Activated CD8-positive, alpha-beta memory T cell treated with anti-CD3 and anti-CD28 coated beads for 1 hour (primary cell): ENCODE measurements at regions not wholly inside any gene's neighbourhood (a gene's known extent, or its start where the extent isn't known, plus 50 kb on each side); places are given as distances from the start of the nearest gene placed in this dataset.

ENCODE experiments used
- DNase-seq, 2 donors: peaks; one replicate each; pipeline ENCODE4 v3.0.0-alpha.2; 2020; ENCODE audit warnings: low read depth in 1 of 2; ENCODE audit errors: extremely low read depth in 1 of 2

DNA sequence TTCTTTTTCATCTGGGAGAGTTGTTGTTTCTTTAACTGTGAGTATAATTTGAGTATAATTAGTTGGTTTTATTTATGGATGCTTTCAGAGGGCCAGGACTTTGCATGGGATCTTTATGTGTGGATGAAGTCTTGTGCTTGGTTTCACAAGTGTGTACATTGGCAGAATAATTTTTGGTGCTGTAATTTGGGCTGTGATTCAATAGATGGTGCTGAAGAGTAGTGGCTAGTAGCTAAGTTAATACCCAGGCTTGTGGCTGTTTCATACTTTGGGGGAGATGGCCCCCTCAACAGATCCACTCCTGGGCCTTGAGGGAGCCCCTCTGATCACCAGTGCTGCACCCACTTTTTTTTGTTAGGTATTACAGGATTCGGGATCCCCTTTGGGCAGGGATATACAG is 1142.4 kb downstream of the SLITRK1 start:
- DNase-seq: no peak

DNA sequence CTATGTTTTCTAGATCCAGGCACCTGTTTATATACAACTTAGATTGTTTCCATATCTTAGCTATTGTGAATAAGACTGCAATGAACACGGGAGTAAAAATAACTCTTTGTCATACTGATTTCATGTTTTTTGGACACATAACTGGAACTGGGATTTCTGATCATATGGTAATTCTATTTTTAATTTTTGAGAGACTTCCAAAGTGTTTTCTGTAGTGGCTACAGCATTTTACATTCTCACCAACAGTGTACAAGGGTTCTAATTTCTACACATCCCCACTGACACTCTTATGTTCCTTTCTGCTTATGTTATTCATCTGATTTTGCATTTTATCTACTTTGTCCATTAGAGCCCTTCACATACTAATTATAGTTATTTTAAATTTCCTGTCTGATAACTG is 1152.9 kb downstream of the SLITRK1 start:
- no peak for DNase-seq

DNA sequence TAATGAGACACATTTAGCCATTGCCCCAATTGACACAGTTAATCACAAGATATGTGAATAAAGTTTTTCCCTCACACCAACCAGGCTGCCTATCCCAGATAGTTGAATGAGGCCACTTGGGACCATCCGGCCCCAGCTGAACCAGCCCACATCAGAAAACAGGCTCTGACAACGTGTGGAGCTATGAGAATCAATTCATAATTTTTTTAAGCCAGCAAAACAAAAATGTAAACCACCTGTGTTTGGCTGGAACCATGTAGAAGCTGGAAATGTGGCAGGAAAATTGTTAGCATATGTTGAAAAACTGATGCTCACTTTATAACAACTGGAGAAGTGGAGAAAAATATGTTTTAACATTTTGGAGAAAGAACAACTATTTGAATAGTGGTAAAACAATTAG is 1161.3 kb downstream of the SLITRK1 start:
- no peak for DNase-seq

DNA sequence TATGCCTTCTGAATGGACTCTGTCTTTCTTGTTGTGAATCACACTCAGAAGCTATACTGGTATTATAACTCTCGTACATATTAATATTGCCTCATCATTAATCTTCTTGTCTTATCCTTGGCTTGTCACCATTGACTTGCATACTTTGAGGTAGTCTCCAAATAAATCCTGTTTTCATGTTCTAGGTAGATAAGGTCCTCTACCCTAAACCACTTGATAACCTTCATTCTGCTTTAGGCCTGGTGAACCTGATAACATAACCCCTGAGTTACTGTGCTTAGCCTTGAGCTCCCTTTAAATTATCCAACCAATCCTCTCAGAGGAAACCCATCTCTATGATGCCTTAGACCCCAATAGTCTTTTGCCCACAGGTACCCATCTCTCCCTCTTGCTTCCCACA is 1162.3 kb downstream of the SLITRK1 start:
- no peak for DNase-seq

DNA sequence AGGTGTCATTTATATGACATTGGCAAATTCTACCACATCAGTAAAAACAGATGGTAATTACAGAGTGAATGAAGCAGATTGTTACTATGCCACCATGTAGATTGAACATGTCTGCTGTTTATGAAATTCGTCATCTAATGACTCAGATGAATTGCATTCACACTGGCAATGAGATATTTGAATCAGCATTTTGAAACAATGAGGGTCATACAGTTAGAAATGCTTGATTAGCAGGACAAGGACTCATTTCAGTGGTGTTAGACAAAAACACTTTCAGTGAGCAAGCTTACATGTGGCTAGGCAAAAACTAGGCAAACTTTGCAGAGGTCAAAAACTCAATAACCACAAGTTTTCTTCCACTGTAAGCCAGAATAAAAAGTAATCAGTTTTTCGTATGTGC is 1165.0 kb downstream of the SLITRK1 start:
- no peak for DNase-seq

DNA sequence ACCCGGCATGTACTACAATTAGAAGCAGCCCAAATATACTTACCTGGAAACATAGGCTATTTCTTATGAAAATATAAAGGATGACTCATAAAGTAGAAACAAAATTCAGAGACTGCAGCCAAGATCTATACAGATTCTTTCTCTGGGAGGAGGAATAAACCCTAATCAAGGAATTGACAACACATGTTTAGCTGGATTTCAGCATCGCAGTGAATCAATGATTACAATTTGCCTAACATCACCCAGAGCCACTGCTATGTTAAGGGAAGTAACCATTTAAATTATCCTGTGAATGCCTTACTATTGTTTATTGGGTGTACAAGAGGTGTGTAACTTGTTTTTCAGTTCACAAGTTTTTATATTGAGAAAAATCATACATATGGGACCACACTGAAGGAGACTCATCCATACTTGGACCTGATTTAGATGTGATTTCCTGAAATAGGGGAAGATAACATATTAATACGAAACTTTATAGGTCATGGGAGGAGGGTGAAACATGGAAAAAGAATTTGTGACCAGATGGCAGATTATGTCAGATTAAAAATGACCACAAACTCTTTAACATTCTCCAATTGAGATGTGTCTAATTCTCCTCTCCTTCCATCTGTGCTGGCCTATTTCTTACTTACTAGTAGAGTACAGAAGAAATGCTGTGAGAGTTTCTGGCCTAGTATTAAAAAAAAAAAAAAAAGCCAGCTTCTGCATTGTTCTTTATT is 1168.4 kb downstream of the SLITRK1 start:
- no peak for DNase-seq

DNA sequence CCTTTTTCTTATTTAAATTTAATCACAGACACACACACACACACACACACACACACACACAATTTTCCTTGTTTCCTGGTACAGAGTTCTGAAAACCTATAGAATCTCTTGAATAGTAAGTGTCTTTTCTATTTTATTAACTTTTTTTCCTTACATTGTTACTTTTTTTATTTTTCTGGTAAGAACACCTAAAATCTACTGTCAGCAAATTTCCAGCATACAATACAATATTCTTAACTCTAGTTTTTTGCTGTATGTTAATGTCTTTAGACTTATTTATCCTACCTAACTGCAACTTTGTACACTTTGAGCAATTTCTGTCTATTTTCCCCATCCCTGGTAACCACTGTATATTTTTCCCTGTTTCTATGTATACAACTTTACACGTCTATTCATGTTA is 1179.8 kb downstream of the SLITRK1 start:
- DNase-seq: no peak

DNA sequence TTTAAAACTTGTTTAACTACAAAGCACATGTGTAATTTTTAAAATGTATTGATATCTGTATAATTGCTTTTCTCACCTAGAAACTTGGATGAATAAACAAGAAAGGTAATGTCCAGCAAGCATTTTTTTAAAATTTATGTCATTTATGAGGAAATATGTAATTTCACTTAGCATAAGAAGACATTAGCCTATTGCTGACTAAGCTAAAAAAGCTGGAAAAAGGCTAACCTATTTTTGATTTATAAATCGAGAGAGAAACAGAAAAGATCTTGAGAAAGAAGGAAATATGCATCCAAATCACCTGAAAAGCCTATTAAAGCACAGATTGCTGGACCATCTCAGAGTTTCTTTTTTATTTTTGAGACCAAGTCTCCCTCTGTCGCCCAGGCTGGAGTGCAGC is 1181.3 kb downstream of the SLITRK1 start:
- no peak for DNase-seq

DNA sequence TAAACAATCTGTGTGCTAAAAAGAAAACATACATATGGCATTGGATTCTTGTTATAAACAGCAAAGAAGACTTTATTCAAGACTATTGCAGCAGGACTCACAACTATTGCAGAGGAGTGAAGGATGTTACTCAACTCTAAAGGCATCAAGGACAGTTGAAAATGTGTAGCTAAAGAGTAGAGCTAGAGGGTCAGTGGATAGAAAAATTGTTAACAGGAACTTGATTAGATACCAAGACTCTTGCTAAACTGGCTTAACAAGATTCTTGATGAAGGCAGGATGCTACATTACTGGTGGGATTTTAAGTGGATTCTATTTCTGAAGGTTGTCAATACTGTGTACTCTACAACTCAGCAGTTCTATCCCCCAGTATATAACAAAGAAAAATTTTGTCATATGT is 1183.3 kb downstream of the SLITRK1 start:
- DNase-seq: no peak

DNA sequence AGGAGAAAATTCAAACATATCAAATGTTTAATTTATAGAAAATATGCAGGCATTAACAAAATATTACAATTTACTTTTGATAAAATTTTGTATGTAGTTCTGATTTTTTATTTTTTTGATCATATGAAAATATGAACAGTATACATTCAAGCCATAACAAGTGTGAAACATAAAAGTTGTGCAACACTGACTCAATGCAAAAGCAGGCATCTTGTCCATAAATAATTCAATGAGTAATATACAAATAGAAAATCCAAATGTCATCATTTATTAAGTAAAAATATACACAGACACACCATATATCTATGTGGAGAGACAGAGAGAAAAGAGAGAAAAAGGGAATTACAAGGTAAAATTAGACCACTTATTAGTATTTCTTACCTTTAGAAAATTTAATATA is 1183.9 kb downstream of the SLITRK1 start:
- DNase-seq: no peak

DNA sequence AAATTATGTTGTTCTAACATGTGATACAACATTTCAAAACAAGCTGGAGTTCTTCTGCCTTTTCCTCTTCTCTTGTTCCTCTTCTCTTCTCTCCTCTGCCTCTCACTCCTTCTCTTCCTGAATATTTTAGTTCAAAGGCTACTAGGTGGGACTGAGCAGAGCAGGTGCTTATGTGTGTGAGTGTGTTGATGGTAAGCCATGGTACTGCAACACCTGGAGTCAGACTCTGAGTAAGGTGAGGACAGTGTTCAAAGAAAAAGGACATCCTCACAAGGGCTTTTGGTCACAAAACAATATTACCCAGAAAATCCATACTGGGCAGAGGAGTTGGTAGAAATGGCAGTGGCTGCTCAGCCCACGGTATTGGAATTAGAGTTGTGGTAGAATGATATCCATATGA is 1188.7 kb downstream of the SLITRK1 start:
- DNase-seq: no peak

DNA sequence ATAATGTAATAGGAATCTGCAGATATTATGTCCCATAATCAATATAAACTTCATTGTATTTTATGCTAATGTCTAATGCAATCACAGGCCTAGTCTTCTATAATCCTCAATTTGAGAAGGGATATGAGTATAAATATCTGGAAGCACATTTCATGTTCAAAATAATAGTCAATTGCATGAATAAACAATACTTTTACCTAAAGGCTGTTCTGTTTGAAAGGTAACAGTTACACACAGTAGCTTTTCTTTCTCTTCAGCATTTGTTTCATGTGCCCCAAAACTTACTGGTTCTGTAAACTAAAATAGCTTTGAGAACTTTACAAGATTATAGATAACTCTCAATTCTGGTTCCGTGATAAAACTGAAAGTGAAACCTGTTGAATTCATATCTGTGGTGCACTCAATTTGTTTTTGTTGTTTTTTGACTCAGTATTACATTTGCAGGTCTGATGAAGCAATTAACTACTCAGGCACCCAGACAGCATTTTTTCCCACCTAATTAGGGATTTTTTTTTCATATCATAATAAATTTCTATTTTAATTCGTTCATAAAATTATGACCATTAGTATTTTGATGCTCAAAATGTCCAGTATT is 1193.8 kb downstream of the SLITRK1 start:
- DNase-seq: no peak

DNA sequence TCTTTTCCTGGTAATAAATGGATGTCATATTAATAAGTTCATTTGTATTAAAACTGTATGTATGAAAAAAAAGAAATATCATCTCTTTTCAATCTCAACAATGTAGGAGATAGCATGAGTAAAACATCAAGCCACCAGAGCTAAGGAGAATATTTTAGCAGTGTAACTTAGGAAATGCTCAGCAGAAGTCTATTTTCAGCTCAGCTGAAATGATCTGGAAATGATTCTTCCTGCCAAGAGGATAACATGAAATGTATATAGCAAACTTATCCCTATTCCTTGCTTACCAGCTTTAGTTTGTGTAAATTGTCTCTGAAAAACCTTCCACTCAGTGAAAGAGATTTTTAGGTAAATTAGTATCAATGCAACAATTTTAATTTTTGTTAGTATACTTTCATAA is 1194.4 kb downstream of the SLITRK1 start:
- DNase-seq: no peak

DNA sequence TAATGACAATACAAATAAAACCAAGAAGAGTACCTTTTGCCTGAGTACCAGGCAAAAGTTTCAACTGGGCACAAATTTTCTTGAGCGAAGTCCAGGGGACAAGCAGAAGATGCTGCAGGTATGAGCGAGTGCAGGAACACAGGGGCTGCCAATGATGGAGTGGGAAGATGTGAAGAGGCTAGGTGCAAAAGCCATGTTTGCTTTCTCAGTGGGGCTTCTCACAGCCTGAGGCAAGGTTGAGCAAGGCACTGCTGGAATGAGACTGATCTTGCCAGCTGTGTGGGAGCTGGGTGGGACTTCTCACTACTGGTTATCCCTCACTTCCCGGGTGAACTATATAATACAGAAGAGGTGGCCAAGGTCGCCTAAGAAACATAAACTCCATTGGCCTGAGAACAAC is 1200.7 kb downstream of the SLITRK1 start:
- no peak for DNase-seq

DNA sequence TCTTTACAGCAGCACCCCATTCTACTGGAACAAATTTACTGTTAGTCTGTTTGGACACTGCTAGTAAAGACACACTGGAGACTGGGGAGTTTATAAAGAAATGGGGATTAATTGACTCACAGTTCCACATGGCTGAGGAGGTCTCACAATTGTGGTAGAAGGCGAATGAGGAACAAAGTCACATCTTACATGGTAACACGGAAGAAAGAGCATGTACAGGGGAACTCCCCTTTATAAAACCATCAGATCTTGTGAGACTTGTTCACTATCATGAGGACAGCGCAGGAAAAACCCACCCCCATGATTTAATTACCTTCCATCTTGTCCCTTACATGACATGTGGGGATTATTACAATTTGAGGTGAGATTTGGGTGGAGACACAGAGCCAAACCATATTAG is 1204.2 kb downstream of the SLITRK1 start:
- DNase-seq: no peak

DNA sequence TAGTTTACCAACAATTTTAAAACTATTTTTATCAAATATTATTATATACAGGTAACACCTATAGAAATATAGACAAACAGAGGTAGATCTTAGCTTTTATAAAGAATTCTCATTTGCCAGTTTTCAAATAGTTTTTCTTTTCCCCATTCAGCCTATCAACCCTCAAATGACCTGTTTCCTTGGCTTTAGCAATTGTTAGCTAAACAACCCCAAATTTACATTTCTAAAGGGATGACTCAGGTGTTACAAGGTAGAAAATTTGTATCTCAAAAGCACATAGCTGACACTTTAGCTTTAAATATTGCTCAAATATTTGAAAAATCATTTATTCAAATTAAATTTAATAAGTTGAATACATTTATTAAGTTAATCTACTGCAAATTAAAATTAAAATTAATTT is 1207.2 kb downstream of the SLITRK1 start:
- DNase-seq: no peak

DNA sequence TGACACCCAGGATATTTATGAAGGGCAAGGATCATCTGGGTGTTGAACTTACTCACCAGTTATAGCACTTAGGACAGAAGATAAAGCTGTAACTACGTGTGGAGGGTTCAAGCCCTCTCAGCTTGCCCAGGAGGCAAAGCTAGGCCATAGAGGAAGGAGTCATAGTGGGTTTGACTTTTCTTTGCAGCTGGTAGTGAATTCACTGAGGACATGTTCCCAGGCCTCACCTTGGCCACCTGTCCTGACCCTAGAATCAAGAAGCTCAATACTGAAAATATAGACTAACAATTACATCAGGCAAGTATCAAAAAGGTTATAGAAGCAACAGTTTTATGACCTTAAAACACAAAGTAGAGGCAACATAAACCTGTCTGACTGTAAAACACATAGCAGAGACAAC is 1207.7 kb downstream of the SLITRK1 start:
- no peak for DNase-seq

DNA sequence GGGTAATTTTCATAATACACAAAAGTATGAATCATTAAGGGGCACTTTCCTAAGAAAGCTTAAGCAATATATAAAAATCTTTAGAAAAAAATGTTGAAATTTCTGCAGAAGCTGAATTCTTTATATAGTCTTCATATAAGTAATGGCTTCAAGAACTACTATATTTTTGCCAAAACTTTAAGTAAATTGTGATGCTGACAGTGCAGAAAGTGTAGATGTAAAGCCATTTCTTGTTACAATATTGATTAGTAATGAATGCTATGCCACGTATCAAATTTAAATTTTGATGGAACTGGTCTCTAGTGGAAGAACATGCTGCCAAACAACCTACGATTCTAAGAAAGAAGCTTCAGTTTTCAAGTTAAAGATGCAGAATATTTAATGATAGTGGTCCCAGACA is 1210.0 kb downstream of the SLITRK1 start:
- DNase-seq: no peak

DNA sequence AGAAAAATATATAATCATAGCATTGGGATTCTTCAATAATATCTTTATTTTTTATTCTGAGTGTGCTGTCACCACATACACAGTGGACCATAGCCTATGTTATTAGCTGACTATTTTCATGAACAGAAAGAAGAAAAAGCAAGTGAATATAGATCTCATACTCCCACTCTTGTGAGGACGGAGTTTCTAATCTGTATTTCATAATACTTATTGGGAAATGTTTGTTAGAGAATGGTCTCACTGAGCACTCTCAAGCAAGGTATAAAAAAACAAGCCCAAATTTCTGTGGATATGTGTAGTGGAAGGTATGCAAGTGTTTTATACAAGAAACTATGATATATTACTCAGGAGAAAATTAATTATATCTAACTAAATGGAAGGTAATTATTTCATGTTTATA is 1218.1 kb downstream of the SLITRK1 start:
- no peak for DNase-seq

DNA sequence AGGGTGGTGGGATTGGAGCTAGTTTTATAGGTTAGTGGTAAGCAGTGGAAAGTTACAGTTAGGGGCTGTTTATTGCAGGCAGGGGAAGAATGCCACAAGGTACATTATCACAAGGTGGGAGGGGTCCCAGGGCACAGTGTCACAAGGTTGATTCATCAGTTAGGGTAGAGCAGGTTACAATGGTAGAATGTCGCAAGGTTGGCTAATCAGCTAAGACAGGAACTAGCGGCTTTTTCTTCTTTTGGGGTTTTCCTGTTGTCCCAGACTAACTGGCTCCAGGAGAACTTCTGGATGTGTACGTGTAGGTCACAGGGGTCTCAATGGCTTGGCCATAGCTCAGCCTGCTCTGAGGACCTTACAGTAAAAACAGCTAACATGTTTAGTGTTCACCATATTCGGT is 1221.1 kb downstream of the SLITRK1 start:
- no peak for DNase-seq

DNA sequence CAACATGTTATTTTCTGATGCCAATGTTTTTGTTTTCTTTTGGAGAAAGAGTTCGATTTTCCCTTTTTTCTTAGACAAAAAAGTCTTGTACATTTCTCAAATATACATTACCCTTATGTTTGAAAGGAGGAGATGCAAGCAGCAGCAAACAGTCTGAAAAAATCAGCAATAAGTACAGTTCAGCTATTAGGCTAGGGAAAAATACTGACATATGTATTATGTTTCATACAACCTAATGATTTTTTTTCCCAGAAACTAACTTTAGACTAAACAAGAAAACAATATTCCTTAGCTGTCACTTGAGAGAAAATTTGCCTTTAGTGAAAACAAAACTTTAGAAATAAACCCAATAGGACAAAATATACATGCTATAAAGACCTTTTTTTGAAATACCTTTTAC is 1223.5 kb downstream of the SLITRK1 start:
- no peak for DNase-seq

DNA sequence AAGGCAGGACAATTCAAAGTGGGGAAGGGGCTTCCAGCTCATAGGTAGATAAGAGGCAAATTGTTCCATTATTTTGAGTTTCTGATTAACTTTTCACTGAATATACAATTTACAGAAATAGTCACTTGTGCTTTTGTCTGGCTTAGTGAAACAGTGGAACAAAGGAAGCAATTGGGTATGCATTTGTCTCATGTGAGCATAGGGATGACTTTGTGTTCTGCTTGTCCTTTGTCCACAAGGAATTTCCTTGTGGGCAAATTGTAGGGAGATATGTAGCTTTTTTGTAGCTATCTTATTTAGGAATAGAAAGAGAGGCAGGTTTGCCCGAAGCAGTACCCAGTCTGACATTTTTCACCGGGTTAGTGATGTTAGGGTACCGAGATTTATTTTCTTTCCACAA is 1224.8 kb downstream of the SLITRK1 start:
- DNase-seq: no peak
